HUES6 (cell line): ENCODE measurements at regions not wholly inside any gene's neighbourhood (a gene's known extent, or its start where the extent isn't known, plus 50 kb on each side); places are given as distances from the start of the nearest gene placed in this dataset.

ENCODE experiments used
- H3K27ac ChIP-seq: 2 replicates; pipeline ENCODE4 v1.7.0; 2013; ENCODE audit warnings: low read depth, mild to moderate bottlenecking, low read length, inconsistent platforms
- H3K27me3 ChIP-seq: 2 replicates; pipeline ENCODE4 v1.6.1; 2013; ENCODE audit warnings: low read length; ENCODE audit not compliant: control insufficient read depth, insufficient read depth
- H3K36me3 ChIP-seq: 2 replicates; pipeline ENCODE4 v1.6.1; 2013; ENCODE audit warnings: low read length; ENCODE audit not compliant: control insufficient read depth, insufficient read depth
- H3K4me1 ChIP-seq: 2 replicates; pipeline ENCODE4 v1.6.1; 2013; ENCODE audit warnings: low read length; ENCODE audit not compliant: control insufficient read depth, insufficient read depth
- H3K4me3 ChIP-seq: 2 replicates; pipeline ENCODE4 v1.5.1; 2013; ENCODE audit warnings: low read depth, low read length
- H3K9ac ChIP-seq: one replicate; pipeline ENCODE4 v1.6.1; 2013; ENCODE audit warnings: mild to moderate bottlenecking, low read length
- H3K9me3 ChIP-seq: 2 replicates; pipeline ENCODE4 v1.6.1; 2013; ENCODE audit warnings: low read depth, low read length; ENCODE audit not compliant: control insufficient read depth, insufficient read depth

- peaks cover 15% of the 10 kb centered on the region for H3K9me3 ChIP-seq
- no peaks in the 10 kb centered on the region; the same call in 1 of the 2 replicates for H3K27me3 ChIP-seq
- H3K4me3 ChIP-seq = no peak overlapping the region
- H3K4me1 ChIP-seq = no peaks in the 10 kb centered on the region
- no peak overlapping the region for H3K27ac ChIP-seq
- no peak overlapping the region for H3K9ac ChIP-seq
- no peaks in the 10 kb centered on the region for H3K36me3 ChIP-seq
Measured at GRCh38 chrX:139049465-139049864, 337.9 kb upstream of the FGF13 start.

- Histone ChIP-seq H3K9me3 (peaks cover 15% of the 10 kb centered on the region), H3K27me3 (no peaks in the 10 kb centered on the region; the same call in 1 of the 2 replicates), H3K4me1 (no peaks in the 10 kb centered on the region), H3K9ac (no peak overlapping the region), H3K4me3 (no peak overlapping the region), H3K27ac (no peak overlapping the region), H3K36me3 (no peaks in the 10 kb centered on the region)
Measured at GRCh38 chrX:139044680-139045079, 333.2 kb upstream of the FGF13 start.

- Histone ChIP-seq H3K4me1 (no peaks in the 10 kb centered on the region), H3K27ac (no peak overlapping the region), H3K9ac (no peak overlapping the region), H3K9me3 (peaks cover 5% of the 10 kb centered on the region; the same call in 1 of the 2 replicates), H3K27me3 (no peaks in the 10 kb centered on the region), H3K4me3 (no peak overlapping the region), H3K36me3 (no peaks in the 10 kb centered on the region)
Measured at GRCh38 chrX:139039041-139039440, 327.5 kb upstream of the FGF13 start.

GRCh38 chrX:139026811-139027210, 315.3 kb upstream of the FGF13 start:
- no peaks in the 10 kb centered on the region; the same call in 1 of the 2 replicates for H3K27me3 ChIP-seq
- no peaks in the 10 kb centered on the region for H3K4me1 ChIP-seq
- H3K36me3 ChIP-seq = no peaks in the 10 kb centered on the region
- H3K27ac ChIP-seq = no peak overlapping the region
- no peaks in the 10 kb centered on the region for H3K9me3 ChIP-seq
- H3K4me3 ChIP-seq = no peak overlapping the region
- no peak overlapping the region for H3K9ac ChIP-seq

GRCh38 chrX:139026406-139026805, 314.9 kb upstream of the FGF13 start:
- H3K27ac ChIP-seq = no peak overlapping the region
- no peak overlapping the region for H3K4me3 ChIP-seq
- no peaks in the 10 kb centered on the region; the same call in 1 of the 2 replicates for H3K27me3 ChIP-seq
- H3K36me3 ChIP-seq = no peaks in the 10 kb centered on the region
- H3K9ac ChIP-seq = no peak overlapping the region
- no peaks in the 10 kb centered on the region for H3K9me3 ChIP-seq
- no peaks in the 10 kb centered on the region for H3K4me1 ChIP-seq

- H3K4me3 ChIP-seq = no peak overlapping the region
- no peaks in the 10 kb centered on the region for H3K36me3 ChIP-seq
- no peak overlapping the region for H3K27ac ChIP-seq
- H3K9ac ChIP-seq = no peak overlapping the region
- H3K27me3 ChIP-seq = no peaks in the 10 kb centered on the region; the same call in 1 of the 2 replicates
- H3K4me1 ChIP-seq = no peaks in the 10 kb centered on the region
- no peaks in the 10 kb centered on the region for H3K9me3 ChIP-seq
Measured at GRCh38 chrX:139025816-139026215, 314.3 kb upstream of the FGF13 start.

GRCh38 chrX:139023531-139023930, 312.0 kb upstream of the FGF13 start:
- no peaks in the 10 kb centered on the region for H3K9me3 ChIP-seq
- H3K9ac ChIP-seq = no peak overlapping the region
- no peaks in the 10 kb centered on the region for H3K36me3 ChIP-seq
- no peaks in the 10 kb centered on the region; the same call in 1 of the 2 replicates for H3K27me3 ChIP-seq
- H3K27ac ChIP-seq = no peak overlapping the region
- H3K4me1 ChIP-seq = no peaks in the 10 kb centered on the region
- H3K4me3 ChIP-seq = no peak overlapping the region

GRCh38 chrX:139020801-139021200, 309.3 kb upstream of the FGF13 start:
- Histone ChIP-seq H3K36me3 (no peaks in the 10 kb centered on the region), H3K9ac (no peak overlapping the region), H3K9me3 (peaks cover 6% of the 10 kb centered on the region; the same call in 1 of the 2 replicates), H3K4me1 (no peaks in the 10 kb centered on the region), H3K27me3 (no peaks in the 10 kb centered on the region; the same call in 1 of the 2 replicates), H3K27ac (no peak overlapping the region), H3K4me3 (no peak overlapping the region)

- Histone ChIP-seq H3K4me1 (no peaks in the 10 kb centered on the region), H3K4me3 (no peak overlapping the region), H3K9me3 (peaks cover 10% of the 10 kb centered on the region; the same call in 1 of the 2 replicates), H3K27ac (no peak overlapping the region), H3K36me3 (no peaks in the 10 kb centered on the region), H3K9ac (no peak overlapping the region), H3K27me3 (no peaks in the 10 kb centered on the region; the same call in 1 of the 2 replicates)
Measured at GRCh38 chrX:139018436-139018835, 306.9 kb upstream of the FGF13 start.

- Histone ChIP-seq H3K9ac (no peak overlapping the region), H3K27ac (no peak overlapping the region), H3K4me3 (no peak overlapping the region), H3K4me1 (no peaks in the 10 kb centered on the region), H3K27me3 (no peaks in the 10 kb centered on the region; the same call in 1 of the 2 replicates), H3K36me3 (no peaks in the 10 kb centered on the region), H3K9me3 (peaks cover 17% of the 10 kb centered on the region; the same call in 1 of the 2 replicates)
Measured at GRCh38 chrX:139015627-139016026, 304.1 kb upstream of the FGF13 start.

GRCh38 chrX:139008185-139008584, 296.7 kb upstream of the FGF13 start:
- Histone ChIP-seq H3K27ac (no peak overlapping the region), H3K9ac (no peak overlapping the region), H3K4me1 (peaks cover 9% of the 10 kb centered on the region), H3K4me3 (no peak overlapping the region), H3K27me3 (no peaks in the 10 kb centered on the region), H3K36me3 (no peaks in the 10 kb centered on the region), H3K9me3 (peaks cover 6% of the 10 kb centered on the region; the same call in 1 of the 2 replicates)
